ENCODE measurements at regions not wholly inside any gene's neighbourhood (a gene's known extent, or its start where the extent isn't known, plus 50 kb on each side); places are given as distances from the start of the nearest gene placed in this dataset.

DNA sequence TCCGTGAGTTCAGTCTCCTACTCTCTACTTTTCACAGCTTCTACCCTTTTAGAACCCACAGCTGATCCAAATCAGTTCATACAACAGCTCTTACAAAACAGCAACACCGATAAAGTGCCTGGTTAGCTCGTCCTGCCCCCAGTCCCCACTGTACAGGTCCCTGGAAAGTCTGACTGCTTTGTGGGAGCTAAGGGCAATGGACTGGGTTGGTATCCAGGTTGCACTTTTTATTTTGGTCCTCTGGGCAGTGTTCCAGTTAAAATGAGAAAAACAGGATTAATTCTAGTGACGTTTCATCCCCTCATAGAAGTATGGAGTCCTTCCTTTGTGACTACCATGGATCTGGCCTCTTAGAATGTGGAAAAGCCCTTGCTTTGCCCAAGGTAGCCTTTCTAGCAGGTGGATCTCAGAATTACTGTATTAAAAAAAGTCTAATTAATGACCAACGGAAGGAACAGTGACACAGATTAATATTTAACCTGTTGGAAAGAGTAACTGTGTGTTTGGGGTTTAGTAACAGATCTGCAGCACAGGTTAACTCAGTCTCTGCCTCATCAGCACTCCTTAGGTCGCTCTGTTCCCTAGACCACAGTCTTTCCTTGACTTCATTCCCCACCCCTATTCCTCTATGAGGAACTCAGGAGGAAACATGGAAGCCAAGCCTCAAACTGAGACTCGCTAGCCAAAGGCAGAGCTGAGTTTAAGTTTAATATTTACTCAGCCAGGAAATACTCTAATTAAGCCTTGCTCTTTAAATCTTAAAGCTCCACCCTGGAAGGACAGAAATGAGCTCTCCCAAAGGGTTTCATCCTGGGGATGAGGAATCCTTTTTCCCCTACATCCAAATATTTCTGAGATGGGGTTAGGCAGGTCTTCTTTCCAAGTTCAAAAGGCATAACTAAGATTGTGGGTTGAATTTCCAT, 52.8 kb upstream of the ITGA6 start:
- peaks cover 10% of the 10 kb centered on the region for H3K9me3 Mint-ChIP-seq
- H3K27me3 Mint-ChIP-seq (ENCODE audit: low read depth): no peaks in the 10 kb centered on the region
- H3K36me3 Mint-ChIP-seq: peaks cover 4% of the 10 kb centered on the region
- no peak overlapping the region for H3K27ac Mint-ChIP-seq
- H3K4me1 Mint-ChIP-seq: peaks cover 16% of the 10 kb centered on the region
- no peak overlapping the region for H3K4me3 Mint-ChIP-seq
- TF ChIP-seq, protein P1, sequence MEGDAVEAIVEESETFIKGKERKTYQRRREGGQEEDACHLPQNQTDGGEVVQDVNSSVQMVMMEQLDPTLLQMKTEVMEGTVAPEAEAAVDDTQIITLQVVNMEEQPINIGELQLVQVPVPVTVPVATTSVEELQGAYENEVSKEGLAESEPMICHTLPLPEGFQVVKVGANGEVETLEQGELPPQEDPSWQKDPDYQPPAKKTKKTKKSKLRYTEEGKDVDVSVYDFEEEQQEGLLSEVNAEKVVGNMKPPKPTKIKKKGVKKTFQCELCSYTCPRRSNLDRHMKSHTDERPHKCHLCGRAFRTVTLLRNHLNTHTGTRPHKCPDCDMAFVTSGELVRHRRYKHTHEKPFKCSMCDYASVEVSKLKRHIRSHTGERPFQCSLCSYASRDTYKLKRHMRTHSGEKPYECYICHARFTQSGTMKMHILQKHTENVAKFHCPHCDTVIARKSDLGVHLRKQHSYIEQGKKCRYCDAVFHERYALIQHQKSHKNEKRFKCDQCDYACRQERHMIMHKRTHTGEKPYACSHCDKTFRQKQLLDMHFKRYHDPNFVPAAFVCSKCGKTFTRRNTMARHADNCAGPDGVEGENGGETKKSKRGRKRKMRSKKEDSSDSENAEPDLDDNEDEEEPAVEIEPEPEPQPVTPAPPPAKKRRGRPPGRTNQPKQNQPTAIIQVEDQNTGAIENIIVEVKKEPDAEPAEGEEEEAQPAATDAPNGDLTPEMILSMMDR (IDR thresholded peaks at IDR 0.05; ENCODE audit: unreplicated experiment): no peak
- no peak for DNase-seq (ENCODE audit: low spot score in 2 of 2, unreplicated experiment in 2 of 2)

DNA sequence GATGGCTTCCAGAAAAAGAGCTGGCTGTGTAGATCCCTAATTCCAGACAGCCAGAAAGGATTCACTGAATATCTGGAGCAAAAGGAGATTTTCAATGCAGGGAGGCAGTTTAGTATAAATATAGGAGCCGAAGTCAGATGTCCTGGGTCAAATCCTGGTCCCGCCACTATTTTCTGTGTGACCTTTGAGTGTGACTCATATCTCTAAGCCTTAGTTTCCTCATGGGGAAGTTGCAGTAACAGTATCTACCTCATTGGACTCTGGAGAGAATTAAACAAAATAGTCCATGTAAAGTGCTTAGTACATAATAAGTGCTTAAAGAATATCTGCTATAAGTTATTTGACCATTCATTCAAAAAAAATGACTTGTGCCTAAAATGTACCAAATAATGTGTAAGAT, 52.1 kb upstream of the ITGA6 start:
- Mint-ChIP-seq H3K36me3 (peaks cover 3% of the 10 kb centered on the region), H3K27me3 (ENCODE audit: low read depth) (no peaks in the 10 kb centered on the region), H3K4me3 (no peak overlapping the region), H3K4me1 (peaks cover 17% of the 10 kb centered on the region), H3K9me3 (peaks cover 8% of the 10 kb centered on the region), H3K27ac (no peak overlapping the region)
- TF ChIP-seq, protein P1 (IDR thresholded peaks at IDR 0.05; ENCODE audit: unreplicated experiment): no peak
- no peak for DNase-seq (ENCODE audit: low spot score in 2 of 2, unreplicated experiment in 2 of 2)

DNA sequence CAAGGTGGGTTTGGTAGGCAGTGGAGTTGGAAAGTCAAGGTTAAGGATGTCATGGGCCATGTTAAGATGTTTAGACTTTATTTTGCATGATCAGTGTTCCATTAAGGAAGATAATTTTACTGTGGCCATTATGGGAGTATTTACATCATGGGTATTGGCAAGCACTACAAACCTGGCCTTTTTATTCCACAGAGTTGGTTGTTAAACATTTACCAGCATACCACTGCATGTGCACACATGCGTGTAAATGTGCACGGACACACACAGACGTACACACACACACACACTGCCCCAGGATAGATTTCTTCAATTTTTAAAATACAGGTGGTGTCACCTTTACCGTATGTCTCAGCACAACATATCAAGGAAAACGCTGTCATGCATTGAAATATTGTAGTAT, 51.4 kb upstream of the ITGA6 start:
- peaks cover 25% of the 10 kb centered on the region for H3K4me1 Mint-ChIP-seq
- H3K4me3 Mint-ChIP-seq: no peak overlapping the region
- H3K27me3 Mint-ChIP-seq (ENCODE audit: low read depth): no peaks in the 10 kb centered on the region
- TF ChIP-seq, protein P1 (IDR thresholded peaks at IDR 0.05; ENCODE audit: unreplicated experiment): no peak
- no peak overlapping the region for H3K27ac Mint-ChIP-seq
- peaks cover 3% of the 10 kb centered on the region for H3K9me3 Mint-ChIP-seq
- H3K36me3 Mint-ChIP-seq: no peaks in the 10 kb centered on the region
- no peak for DNase-seq (ENCODE audit: low spot score in 2 of 2, unreplicated experiment in 2 of 2)

DNA sequence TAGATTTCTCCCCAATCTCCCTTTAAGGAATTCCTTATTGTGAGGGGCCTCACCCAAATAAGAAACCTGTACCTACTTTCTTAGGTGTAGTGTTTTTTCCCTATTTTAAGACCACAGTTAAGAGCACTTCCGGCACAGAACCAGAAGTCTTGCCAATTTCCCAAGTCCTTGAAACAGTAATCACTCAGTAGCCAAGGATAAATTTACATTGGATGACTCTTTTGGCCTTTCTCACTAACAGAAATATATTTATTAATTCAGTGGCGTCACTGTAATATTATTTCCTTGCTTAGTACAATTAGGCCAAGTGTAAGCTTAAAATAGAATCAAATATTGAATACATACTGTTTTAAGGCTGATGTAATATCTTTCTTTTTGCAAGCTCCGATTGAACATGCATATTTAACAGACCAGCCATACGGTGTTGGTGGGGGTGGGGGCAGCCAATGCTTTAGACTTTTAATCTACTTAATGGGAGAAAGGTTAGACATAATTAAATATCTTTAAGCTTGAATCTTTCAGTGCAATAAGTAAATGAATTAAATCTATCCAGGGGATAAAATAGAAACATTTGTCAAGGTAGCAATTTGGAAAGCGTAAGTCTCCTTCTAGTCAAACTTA, 50.8 kb upstream of the ITGA6 start:
- no peak overlapping the region for H3K27ac Mint-ChIP-seq
- no peak overlapping the region for H3K4me3 Mint-ChIP-seq
- H3K9me3 Mint-ChIP-seq: peaks cover 3% of the 10 kb centered on the region
- peaks cover 31% of the 10 kb centered on the region for H3K4me1 Mint-ChIP-seq
- no peaks in the 10 kb centered on the region for H3K36me3 Mint-ChIP-seq
- H3K27me3 Mint-ChIP-seq (ENCODE audit: low read depth): no peaks in the 10 kb centered on the region
- DNase-seq (ENCODE audit: low spot score in 2 of 2, unreplicated experiment in 2 of 2): no peak
- TF ChIP-seq, protein P1 (IDR thresholded peaks at IDR 0.05; ENCODE audit: unreplicated experiment): no peak

DNA sequence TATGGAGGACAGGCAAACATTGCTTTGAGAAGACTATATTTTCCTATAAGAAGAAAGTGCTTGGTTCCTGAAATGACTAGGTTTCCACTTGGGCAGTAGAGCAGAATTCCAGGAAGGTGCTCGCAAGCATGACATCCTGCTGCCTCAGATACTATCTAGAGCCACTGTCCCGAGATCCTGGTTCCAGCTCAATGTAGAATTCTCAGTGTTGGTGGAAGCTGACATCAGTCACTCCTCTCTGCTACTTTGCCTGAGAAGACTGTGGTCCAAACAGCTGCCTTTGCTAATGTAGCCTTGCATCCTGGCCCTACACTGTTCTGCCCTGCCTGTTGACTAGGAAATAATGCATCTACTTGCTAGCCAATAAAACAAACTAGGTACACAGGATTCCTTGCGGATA, 50.0 kb upstream of the ITGA6 start:
- Mint-ChIP-seq H3K36me3 (no peaks in the 10 kb centered on the region), H3K9me3 (peaks cover 3% of the 10 kb centered on the region), H3K27me3 (ENCODE audit: low read depth) (no peaks in the 10 kb centered on the region), H3K4me1 (peaks cover 30% of the 10 kb centered on the region), H3K4me3 (no peak overlapping the region), H3K27ac (no peak overlapping the region)
- TF ChIP-seq, protein P1 (IDR thresholded peaks at IDR 0.05; ENCODE audit: unreplicated experiment): no peak
- DNase-seq (ENCODE audit: low spot score in 2 of 2, unreplicated experiment in 2 of 2): no peak
